WI38 (cell line): ENCODE measurements at regions not wholly inside any gene's neighbourhood (a gene's known extent, or its start where the extent isn't known, plus 50 kb on each side); places are given as distances from the start of the nearest gene placed in this dataset.

Experiments used
- H3K4me3 ChIP-seq: 2 replicates; pipeline ENCODE4 v1.5.1; 2011; ENCODE audit warnings: low read depth, mild to moderate bottlenecking, control low read depth, low read length
- CTCF ChIP-seq: IDR thresholded peaks from 2 replicates; pipeline ENCODE4 v1.5.1; 2012; ENCODE audit warnings: low read depth, mild to moderate bottlenecking, control low read depth, low read length

GRCh38 chr7:33849004-33849403 is 56.3 kb upstream of the BMPER start:
- TF ChIP-seq CTCF = no peak
- H3K4me3 ChIP-seq = no peak overlapping the region

- no peak overlapping the region for H3K4me3 ChIP-seq
- TF ChIP-seq CTCF = no peak
Measured at GRCh38 chr7:33849971-33850559, 55.3 kb upstream of the BMPER start.

GRCh38 chr7:33850768-33851167 is 54.6 kb upstream of the BMPER start:
- no peak overlapping the region for H3K4me3 ChIP-seq
- no peak for TF ChIP-seq CTCF

GRCh38 chr7:33852838-33853237 is 52.5 kb upstream of the BMPER start:
- no peak for TF ChIP-seq CTCF
- no peak overlapping the region for H3K4me3 ChIP-seq

- TF ChIP-seq CTCF = no peak
- H3K4me3 ChIP-seq = no peak overlapping the region
Measured at GRCh38 chr7:33853361-33854062, 51.8 kb upstream of the BMPER start.

GRCh38 chr7:33854178-33854577 is 51.2 kb upstream of the BMPER start:
- no peak for TF ChIP-seq CTCF
- no peak overlapping the region for H3K4me3 ChIP-seq

DNA sequence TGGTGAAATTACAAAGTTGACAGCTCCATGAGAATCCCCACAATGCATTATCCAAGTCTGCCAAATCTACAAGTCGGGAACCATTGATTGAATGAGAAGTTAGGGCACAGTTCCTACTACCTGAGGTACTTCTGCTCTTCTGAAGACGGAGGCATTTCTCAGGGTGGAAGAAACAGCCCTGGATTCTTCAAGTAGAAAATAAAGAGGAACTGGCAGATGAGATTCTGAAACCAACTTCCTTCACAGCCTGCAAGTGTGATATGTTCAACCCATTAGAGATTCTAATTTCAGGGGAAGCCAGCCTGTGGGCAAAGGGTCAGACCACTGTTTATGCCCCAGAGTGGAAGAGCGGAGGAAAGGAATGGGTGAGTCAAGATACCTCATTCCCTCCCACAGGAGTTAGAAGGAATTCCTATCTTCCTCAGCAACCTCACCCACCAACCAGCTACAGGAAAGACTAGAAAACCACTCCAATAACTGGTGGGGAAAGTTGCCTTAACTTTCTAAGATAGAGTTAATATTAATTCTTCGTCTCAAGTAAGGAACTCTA is 50.5 kb upstream of the BMPER start:
- H3K4me3 ChIP-seq = no peak overlapping the region
- TF ChIP-seq CTCF = no peak
